GM12892 (cell line): ENCODE measurements at regions not wholly inside any gene's neighbourhood (a gene's known extent, or its start where the extent isn't known, plus 50 kb on each side); places are given as distances from the start of the nearest gene placed in this dataset.

Source experiments
- POLR2A ChIP-seq: IDR thresholded peaks from 2 replicates; pipeline ENCODE4 v1.6.1; 2011; ENCODE audit warnings: low read depth, low read length, control low read depth
- POLR2AphosphoS5 ChIP-seq: IDR thresholded peaks from 2 replicates; pipeline ENCODE4 v1.6.1; 2011; ENCODE audit warnings: low read depth, low read length, control low read depth
- TAF1 ChIP-seq: IDR thresholded peaks from 2 replicates; pipeline ENCODE4 v1.6.1; 2011; ENCODE audit warnings: low read depth, mild to moderate bottlenecking, control low read depth, low read length, borderline replicate concordance

DNA sequence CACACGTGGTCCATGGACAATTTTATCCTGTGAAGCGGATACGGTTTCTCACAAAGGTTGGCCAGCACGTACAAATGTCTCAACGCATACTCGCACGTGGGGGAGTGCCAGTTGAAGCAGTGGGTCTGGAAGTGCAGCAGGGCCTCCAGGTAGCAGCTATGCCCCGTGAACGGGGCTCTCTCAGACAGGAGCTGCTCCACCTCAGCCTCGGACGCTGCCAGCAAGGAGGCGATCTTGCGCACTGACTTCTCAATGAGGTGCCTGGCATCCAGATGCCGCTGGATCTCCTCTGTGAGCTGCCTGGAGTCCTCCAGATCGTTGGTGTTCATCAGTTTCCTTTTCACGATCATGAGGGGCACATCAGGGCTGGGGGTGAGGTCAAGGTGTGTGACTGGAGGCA lies 2272.0 kb downstream of the PCDH9 start:
- TF ChIP-seq TAF1, result no peak
- TF ChIP-seq POLR2A, result no peak
- no peak for TF ChIP-seq POLR2AphosphoS5
